IMR-90 (cell line): ENCODE measurements at regions not wholly inside any gene's neighbourhood (a gene's known extent, or its start where the extent isn't known, plus 50 kb on each side); places are given as distances from the start of the nearest gene placed in this dataset.
"Not testable (repeated sequence)": the region's sequence is repeated elsewhere in the genome, so short reads cannot be mapped to it uniquely, and the experiment has no call there.

ENCODE experiments used
- ATAC-seq: fragments of 200-7000 bp; cut with Tn5 transposase; 2 replicates; pipeline ENCODE4 v1.9.1; 2020; ENCODE audit warnings: low read depth, mild to moderate bottlenecking, moderate library complexity
- BruUV-seq: library from RNA; stranded (reverse); fragments of 400-500 nt; replicated peaks from 2 replicates; lab custom pipeline; 2021; lab: Mats Ljungman, UMichigan
- CTCF ChIA-PET: fragments of 300-600 bp; formaldehyde crosslinking; extraction: SDS; loops from one replicate; lab custom pipeline; 2021; ENCODE audit warnings: antibody characterized with exemption; lab: Yijun Ruan, JAX
- POLR2A ChIA-PET: fragments of 300-600 bp; sonication (Branson Sonifier 250); formaldehyde crosslinking; loops from one replicate; lab custom pipeline; 2022; ENCODE audit warnings: antibody characterized with exemption; ENCODE audit not compliant: unreplicated experiment; lab: Charles Lee
- DNase-seq: peaks from one replicate; pipeline ENCODE4 v3.0.0; 2013
- H2AFZ ChIP-seq: replicated peaks from 2 replicates; pipeline ENCODE3; 2013; ENCODE audit warnings: low read length, mild to moderate bottlenecking; ENCODE audit not compliant: poor library complexity
- H2AK5ac ChIP-seq: 2 replicates; pipeline ENCODE4 v1.6.1; 2013; ENCODE audit warnings: low read depth, low read length, inconsistent platforms
- H2AK9ac ChIP-seq: replicated peaks from 2 replicates; pipeline ENCODE3; 2013; ENCODE audit warnings: mild to moderate bottlenecking, low read depth, low read length, moderate library complexity; ENCODE audit not compliant: poor library complexity
- H2BK120ac ChIP-seq: 2 replicates; pipeline ENCODE4 v1.6.1; 2013; ENCODE audit warnings: low read depth, low read length, inconsistent platforms
- H2BK15ac ChIP-seq: 3 replicates; pipeline ENCODE4 v1.6.1; 2013; ENCODE audit warnings: low read depth, low read length, inconsistent platforms
- H2BK20ac ChIP-seq: 2 replicates; pipeline ENCODE4 v1.6.1; 2013; ENCODE audit warnings: low read depth, mild to moderate bottlenecking, inconsistent platforms, low read length, moderate library complexity
- H2BK5ac ChIP-seq: 2 replicates; pipeline ENCODE4 v1.6.1; 2013; ENCODE audit warnings: mild to moderate bottlenecking, low read depth, low read length, inconsistent platforms; ENCODE audit not compliant: poor library complexity, severe bottlenecking
- H3K14ac ChIP-seq: replicated peaks from 2 replicates; pipeline ENCODE4 v1.6.1; 2013; ENCODE audit warnings: low read depth, low read length, inconsistent platforms
- H3K18ac ChIP-seq: 2 replicates; pipeline ENCODE4 v1.6.1; 2013; ENCODE audit warnings: low read depth, low read length, control low read depth
- H3K23ac ChIP-seq: 2 replicates; pipeline ENCODE4 v1.6.1; 2013; ENCODE audit warnings: low read depth, low read length, inconsistent platforms
- H3K27ac ChIP-seq: 2 replicates; pipeline ENCODE4 v1.5.1; 2013; ENCODE audit warnings: mild to moderate bottlenecking, control low read depth, low read length; ENCODE audit not compliant: insufficient read depth
- H3K27me3 ChIP-seq: 2 replicates; pipeline ENCODE4 v1.6.1; 2013; ENCODE audit warnings: low read length; ENCODE audit not compliant: control insufficient read depth, insufficient read depth
- H3K36me3 ChIP-seq: 2 replicates; pipeline ENCODE4 v1.6.1; 2013; ENCODE audit warnings: low read length, mixed read lengths; ENCODE audit not compliant: control insufficient read depth, insufficient read depth
- H3K4ac ChIP-seq: 2 replicates; pipeline ENCODE4 v1.6.1; 2013; ENCODE audit warnings: low read depth, low read length, inconsistent platforms
- H3K4me1 ChIP-seq: 2 replicates; pipeline ENCODE4 v1.6.1; 2013; ENCODE audit warnings: low read length, mixed read lengths; ENCODE audit not compliant: control insufficient read depth, insufficient read depth
- H3K4me2 ChIP-seq: 2 replicates; pipeline ENCODE4 v1.6.1; 2013; ENCODE audit warnings: low read depth, mild to moderate bottlenecking, control low read depth, low read length, moderate library complexity
- H3K4me3 ChIP-seq: 2 replicates; pipeline ENCODE4 v1.5.1; 2013; ENCODE audit warnings: low read depth, mild to moderate bottlenecking, control low read depth, low read length, moderate library complexity; ENCODE audit not compliant: insufficient read depth
- H3K56ac ChIP-seq: 2 replicates; pipeline ENCODE4 v1.6.1; 2013; ENCODE audit warnings: low read length, inconsistent platforms; ENCODE audit not compliant: insufficient read depth; ENCODE audit errors: extremely low read depth
- H3K79me1 ChIP-seq, 2 experiments: 2 replicates each; pipeline ENCODE4 v1.6.1; 2013; ENCODE audit warnings: low read length in 2 of 2, inconsistent platforms in 1 of 2, low read depth in 1 of 2
- H3K9ac ChIP-seq: 2 replicates; pipeline ENCODE4 v1.6.1; 2013; ENCODE audit warnings: low read depth, low read length, control low read depth
- H3K9me1 ChIP-seq: 2 replicates; pipeline ENCODE4 v1.6.1; 2013; ENCODE audit warnings: low read length, inconsistent platforms; ENCODE audit not compliant: insufficient read depth
- H3K9me3 ChIP-seq: 2 replicates; pipeline ENCODE4 v1.6.1; 2013; ENCODE audit warnings: low read length; ENCODE audit not compliant: control insufficient read depth, insufficient read depth
- H4K20me1 ChIP-seq: 2 replicates; pipeline ENCODE4 v1.6.1; 2013; ENCODE audit warnings: low read length, inconsistent platforms; ENCODE audit not compliant: insufficient read depth
- H4K5ac ChIP-seq: 2 replicates; pipeline ENCODE4 v1.6.1; 2013; ENCODE audit warnings: mild to moderate bottlenecking, low read depth, low read length, control low read depth
- H4K8ac ChIP-seq, 2 experiments: 2 replicates each; pipeline ENCODE4 v1.6.1; 2013; ENCODE audit warnings: low read depth in 2 of 2, low read length in 2 of 2, control low read depth in 1 of 2, inconsistent platforms in 1 of 2
- H4K91ac ChIP-seq: 2 replicates; pipeline ENCODE4 v1.6.1; 2013; ENCODE audit warnings: low read depth, low read length, inconsistent platforms; ENCODE audit not compliant: insufficient read depth
- whole genome bisulfite sequencing, 2 experiments: methylation state at CpG; one replicate each; pipeline versions ENCODE4 v1.1.5 to v1.1.7; 2013; ENCODE audit warnings: missing lambda C conversion rate in 2 of 2; ENCODE audit not compliant: insufficient read length in 1 of 2; ENCODE audit errors: extremely low coverage in 2 of 2; 5-methylcytosine and 5-hydroxymethylcytosine counted together
- dilution Hi-C: fragments of 300-500 bp; cut with HindIII; formaldehyde crosslinking; loops from one replicate; pipeline ENCODE4 v1.14.3; 2018; ENCODE audit warnings: low sequenced_read_pairs; ENCODE audit not compliant: unreplicated experiment
- in situ Hi-C: fragments of 300-500 bp; cut with MboI; formaldehyde crosslinking; loops from 3 replicates; pipeline ENCODE4 v1.14.3; 2019; ENCODE audit warnings: low sequenced_read_pairs, inconsistent platforms, mixed read lengths
- intact Hi-C: fragments of 100-400 bp; cut with micrococcal nuclease; formaldehyde crosslinking; loops from 2 replicates; pipeline ENCODE4 v1.10.0; 2022

- H3K4ac ChIP-seq, H3K4me2 ChIP-seq, H2AFZ ChIP-seq, H2BK5ac ChIP-seq, H2BK120ac ChIP-seq, dilution Hi-C loops, in situ Hi-C loops, H4K8ac ChIP-seq, POLR2A ChIA-PET, H2BK15ac ChIP-seq, ATAC-seq, DNase-seq, H3K9me3 ChIP-seq, H3K27ac ChIP-seq, CTCF ChIA-PET, H2AK5ac ChIP-seq, H3K9ac ChIP-seq, H3K18ac ChIP-seq, H3K79me1 ChIP-seq, intact Hi-C loops, H3K9me1 ChIP-seq, H3K23ac ChIP-seq, H4K91ac ChIP-seq, H3K36me3 ChIP-seq, H4K5ac ChIP-seq, H3K27me3 ChIP-seq, H2AK9ac ChIP-seq, H4K20me1 ChIP-seq, H3K14ac ChIP-seq, H3K4me3 ChIP-seq, H2BK20ac ChIP-seq, H3K4me1 ChIP-seq, BruUV-seq, H3K56ac ChIP-seq: not testable (repeated sequence)
- WGBS, 2 experiments = no CpG with 5 or more reads among the region's 5 CpGs
Measured at GRCh38 chr2:87252046-87252445, 230.4 kb upstream of the PLGLB1 start.

GRCh38 chr2:87254562-87254961, 232.9 kb upstream of the PLGLB1 start:
- H3K27me3 ChIP-seq, H4K8ac ChIP-seq, H2AK5ac ChIP-seq, H3K9ac ChIP-seq, H2AFZ ChIP-seq, H2AK9ac ChIP-seq, H3K9me1 ChIP-seq, H3K18ac ChIP-seq, intact Hi-C loops, H3K36me3 ChIP-seq, H3K79me1 ChIP-seq, H2BK20ac ChIP-seq, H3K4ac ChIP-seq, H2BK15ac ChIP-seq, H4K20me1 ChIP-seq, CTCF ChIA-PET, H3K23ac ChIP-seq, H3K4me1 ChIP-seq, H3K4me3 ChIP-seq, H4K5ac ChIP-seq, dilution Hi-C loops, H3K56ac ChIP-seq, H3K14ac ChIP-seq, POLR2A ChIA-PET, H2BK5ac ChIP-seq, DNase-seq, in situ Hi-C loops, H4K91ac ChIP-seq, BruUV-seq, H3K4me2 ChIP-seq, H3K27ac ChIP-seq, H3K9me3 ChIP-seq, H2BK120ac ChIP-seq: not testable (repeated sequence)
- peak; percentile 59 for ATAC-seq
- no CpG with 5 or more reads among the region's 1 CpG for WGBS, 2 experiments
